HG03520 (cell line): ENCODE measurements at regions not wholly inside any gene's neighbourhood (a gene's known extent, or its start where the extent isn't known, plus 50 kb on each side); places are given as distances from the start of the nearest gene placed in this dataset.

Source experiments
- ATAC-seq: cut with Tn5 transposase; IDR thresholded peaks from one replicate; pipeline ENCODE4 v1.9.1; 2021; ENCODE audit warnings: mild to moderate bottlenecking, moderate library complexity; ENCODE audit not compliant: unreplicated experiment

- no peak for ATAC-seq
These were observed 1408.4 kb upstream of the TMEM132C start for GRCh38 chr12:126858560-126858959.

- ATAC-seq: no peak
These were observed 1406.8 kb upstream of the TMEM132C start for GRCh38 chr12:126860210-126860609.

DNA sequence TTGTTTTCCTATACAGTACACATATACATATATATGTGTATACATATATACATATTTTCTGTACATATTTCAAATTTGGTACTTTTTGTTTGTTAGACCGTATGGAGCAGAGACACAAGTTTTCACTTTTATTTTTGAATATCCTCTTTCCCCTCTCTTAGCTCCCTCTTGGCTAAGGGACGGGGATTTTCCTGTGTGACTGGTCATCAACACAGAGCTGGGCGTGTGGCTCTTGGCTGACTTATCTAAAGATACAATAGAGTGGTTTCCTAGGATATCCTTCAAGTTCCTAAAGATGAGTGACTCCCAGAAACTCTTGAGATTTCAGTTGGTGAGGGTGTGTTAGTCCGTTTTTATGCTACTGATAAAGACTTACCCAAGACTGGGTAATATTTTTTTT is 1404.5 kb upstream of the TMEM132C start:
- ATAC-seq: no peak

DNA sequence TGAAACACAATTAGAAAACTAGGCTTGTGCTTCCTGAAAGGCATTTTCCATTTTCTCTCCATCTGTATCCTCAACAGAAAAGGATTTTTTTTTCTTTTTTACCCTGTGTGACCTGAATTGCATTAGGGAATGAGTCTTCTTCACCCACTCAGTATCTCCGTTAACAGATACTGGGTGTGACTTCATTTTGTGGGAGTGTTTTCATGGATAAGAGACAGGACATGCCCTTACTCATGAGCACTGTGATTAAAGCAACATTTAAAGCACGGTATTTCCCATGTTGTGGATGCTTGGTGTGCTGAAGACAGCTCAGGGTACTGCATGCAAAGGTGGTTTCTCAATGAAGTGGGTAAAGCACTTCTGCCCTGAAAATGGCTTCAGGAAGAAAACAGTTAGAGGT is 1397.3 kb upstream of the TMEM132C start:
- ATAC-seq: no peak

GRCh38 chr12:126873701-126874100 is 1393.3 kb upstream of the TMEM132C start:
- no peak for ATAC-seq

DNA sequence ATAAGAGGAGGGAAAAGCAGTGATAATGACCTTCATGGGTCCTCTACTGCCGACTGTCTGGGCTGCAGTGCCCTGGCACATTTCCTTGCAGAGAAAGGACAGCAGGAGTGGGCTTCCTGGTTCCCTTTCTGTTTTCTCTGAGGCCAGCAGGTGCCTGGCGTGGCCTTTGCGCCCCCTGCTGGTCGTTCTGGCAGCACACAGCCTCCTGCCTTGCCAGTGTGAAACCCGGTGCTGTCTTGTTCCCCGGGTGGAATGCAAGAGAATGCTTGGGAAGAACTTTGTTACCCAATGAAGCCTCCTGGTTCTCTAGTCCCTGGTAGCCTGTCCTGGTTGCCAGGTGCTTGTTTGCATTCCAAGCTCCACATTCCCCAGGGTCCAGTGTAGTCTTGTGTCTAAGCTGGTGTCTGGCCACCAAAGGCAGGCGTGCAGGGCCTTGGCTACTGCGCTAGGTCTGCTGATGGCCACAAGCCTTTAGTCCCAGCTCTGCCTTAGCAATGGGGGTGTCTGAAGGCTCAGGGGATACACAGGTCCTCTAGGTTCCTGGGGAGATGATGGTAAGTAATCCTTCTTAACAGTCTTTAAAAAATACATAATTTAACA is 1392.4 kb upstream of the TMEM132C start:
- ATAC-seq: peak; percentile 88

DNA sequence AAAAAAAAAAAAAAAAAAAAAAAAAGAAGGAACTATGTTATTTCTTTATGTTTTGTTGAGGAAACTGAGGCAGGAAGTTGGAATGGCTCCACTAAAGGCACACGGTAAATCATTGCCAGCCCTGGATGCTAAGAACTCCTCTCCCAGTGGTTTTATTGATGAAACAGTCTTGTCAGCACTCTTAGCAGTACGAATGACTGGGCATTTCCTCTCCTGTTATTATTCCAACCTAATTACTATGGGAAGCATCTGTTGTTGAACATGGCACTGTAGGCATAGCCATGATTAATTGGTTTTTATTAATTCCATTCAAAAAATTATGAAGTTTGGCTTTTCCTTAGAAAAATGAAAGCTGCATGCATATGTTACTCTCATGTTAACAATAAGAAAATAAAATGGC is 1387.1 kb upstream of the TMEM132C start:
- ATAC-seq: no peak

GRCh38 chr12:126883697-126884096 is 1383.3 kb upstream of the TMEM132C start:
- no peak for ATAC-seq

DNA sequence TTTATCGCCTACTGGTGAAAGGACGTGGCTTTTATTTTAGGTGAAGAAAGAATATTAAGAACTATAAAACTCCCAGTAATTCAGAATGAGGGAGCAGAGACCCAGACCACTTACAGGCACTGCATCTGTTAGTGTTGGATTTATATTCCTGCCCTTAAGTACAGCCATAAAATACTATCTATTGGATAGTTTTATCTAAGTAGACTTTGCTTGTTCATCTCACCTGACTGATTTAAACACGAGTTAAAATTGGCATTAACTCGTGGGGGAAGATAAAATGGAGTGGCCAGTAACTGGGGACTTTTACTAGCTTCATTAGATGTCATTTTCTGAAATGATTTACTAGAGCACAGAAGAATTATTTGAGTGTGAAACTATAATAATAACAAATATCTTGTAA is 1377.5 kb upstream of the TMEM132C start:
- ATAC-seq: no peak

DNA sequence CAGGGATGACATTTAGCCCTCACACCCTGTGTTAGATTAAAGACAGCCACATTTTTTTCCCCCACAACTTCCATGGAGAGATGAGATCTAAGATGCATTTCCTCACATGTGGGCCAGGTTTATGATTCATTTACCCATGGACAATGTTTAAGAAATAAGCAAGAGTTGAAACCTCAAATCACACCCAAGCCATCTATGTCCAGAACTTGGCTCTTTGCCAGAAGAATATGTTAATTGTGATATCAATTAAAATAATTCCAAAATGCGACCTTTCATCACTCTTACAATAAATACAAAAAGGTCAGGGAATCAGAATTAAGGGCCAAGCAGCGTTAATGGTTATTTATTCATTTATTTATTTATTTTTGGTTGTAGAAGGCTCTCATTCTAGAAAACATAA is 1376.9 kb upstream of the TMEM132C start:
- ATAC-seq: no peak

DNA sequence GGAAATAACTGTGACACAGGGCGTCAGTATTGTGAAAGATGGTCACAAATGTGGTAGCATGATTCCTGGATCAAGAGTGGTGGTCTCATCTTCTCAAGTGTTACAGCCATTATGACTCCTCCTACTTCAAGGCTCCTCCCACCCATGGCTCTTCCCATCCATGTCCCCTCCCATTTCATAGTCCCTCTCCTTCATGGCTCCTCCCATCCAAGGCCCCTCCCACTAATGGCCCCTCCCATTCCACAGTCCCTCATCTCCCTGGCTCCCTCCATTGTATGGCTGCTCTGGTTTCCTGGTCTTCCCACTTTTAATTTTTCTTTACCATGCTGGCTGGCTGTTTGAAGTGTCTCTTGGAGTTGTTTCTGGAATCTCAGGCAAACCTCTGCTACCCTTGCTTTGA is 1375.2 kb upstream of the TMEM132C start:
- no peak for ATAC-seq

DNA sequence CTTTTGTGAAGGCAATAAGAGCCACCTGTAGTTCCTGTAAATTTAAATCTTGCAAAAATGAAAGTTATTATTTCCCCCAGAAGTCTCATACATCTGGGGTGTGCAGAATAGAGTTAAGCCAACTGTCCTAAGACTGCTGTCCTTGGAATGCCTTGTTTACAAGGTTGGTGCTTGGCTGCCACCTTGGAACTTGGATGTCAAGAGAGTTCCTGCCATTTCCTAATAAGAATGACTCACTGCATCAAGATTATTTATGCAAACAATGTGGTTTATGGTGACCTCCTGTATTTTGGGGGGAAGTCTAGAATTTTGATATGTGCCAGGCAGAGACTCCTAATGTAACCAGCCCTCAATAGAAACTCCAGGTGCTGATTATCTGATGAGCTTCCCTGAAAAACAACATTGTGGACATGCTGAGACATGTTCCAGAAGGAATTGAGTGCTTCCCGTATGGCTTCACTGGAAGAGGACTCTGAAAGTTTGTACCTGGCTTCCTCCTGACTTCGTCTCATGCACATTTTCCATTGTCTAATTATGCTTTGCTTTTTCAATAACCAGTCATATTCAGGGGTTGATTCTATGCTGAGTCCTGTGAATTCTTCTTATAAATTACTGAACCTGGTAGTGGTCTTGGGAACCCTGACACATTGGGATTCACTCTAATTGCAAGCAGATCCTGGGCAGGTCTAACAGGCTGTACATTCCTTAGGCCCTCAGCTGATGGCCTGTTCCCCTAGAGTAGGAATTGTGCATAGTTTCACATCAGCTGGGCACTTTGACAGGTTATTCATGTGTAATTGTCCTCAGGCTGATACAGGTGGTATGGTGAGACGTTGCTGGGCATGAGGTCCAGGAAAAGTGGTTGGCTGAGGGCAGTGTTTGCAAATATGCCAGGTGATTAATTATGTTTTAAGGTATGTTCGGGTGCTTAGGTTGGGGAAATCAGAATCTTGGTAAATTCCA is 1370.7 kb upstream of the TMEM132C start:
- ATAC-seq: no peak

DNA sequence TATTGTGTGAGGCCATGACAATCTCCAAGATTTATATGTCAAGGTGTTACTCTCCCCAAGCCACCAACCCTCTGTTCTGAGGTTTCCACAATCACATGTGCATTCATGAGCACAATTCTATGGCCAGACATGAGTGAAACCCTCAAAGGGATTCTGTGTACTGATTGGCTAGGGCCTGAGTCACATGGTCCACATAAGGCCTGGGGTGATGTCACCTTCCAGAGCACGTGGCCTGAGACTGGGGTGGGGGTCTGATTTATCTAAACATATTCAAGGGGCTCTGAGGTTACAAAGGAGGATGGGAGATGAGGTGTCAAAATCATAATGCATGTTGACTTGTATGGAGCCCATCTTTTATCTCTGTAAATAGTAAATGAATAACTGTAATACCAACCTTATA is 1369.9 kb upstream of the TMEM132C start:
- no peak for ATAC-seq

DNA sequence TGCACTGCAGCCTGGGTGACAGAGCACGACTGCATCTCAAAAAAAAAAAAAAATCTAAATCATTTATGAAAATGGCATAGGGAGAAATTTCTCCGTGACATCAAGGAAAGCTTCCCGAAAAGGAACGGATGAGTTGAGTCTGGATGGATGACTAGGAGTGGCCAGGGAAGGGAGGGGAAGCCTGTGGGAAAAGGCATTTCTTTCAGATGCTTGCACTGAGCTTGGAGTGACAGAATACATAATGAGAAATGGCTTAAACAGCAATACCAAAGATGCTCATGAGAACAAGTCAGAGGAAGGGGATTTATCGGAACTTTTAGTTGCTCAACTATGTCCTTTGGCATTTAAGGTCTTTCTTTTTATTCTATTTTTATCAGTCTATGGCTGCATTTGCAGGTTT is 1369.2 kb upstream of the TMEM132C start:
- no peak for ATAC-seq

DNA sequence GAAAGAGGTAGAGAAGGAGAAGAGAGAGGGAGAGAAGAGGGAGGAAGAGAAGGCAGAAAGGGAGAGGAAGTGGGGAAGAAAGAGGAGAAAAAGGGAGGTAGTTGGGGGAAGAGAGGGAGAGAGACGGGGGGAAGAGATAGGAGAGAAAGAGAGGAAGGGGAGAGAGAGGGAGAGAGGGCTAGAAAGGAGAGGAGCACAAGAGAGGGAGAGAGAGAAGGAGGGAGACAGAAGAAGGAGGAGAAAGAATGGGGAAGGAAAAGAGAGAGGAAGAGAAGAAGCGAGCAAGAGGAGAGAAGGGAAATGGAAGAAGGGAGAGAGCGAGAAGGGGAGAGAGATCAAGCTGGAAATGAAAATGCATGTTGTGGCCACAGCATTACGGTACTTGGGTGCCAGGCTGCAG is 1368.4 kb upstream of the TMEM132C start:
- no peak for ATAC-seq

GRCh38 chr12:126899926-126900792 is 1366.8 kb upstream of the TMEM132C start:
- ATAC-seq: no peak

- no peak for ATAC-seq
These were observed 1363.7 kb upstream of the TMEM132C start for GRCh38 chr12:126903027-126903876.

GRCh38 chr12:126905752-126906151 is 1361.2 kb upstream of the TMEM132C start:
- no peak for ATAC-seq

GRCh38 chr12:126907900-126908764 is 1358.8 kb upstream of the TMEM132C start:
- ATAC-seq: no peak

GRCh38 chr12:126908765-126909142 is 1358.2 kb upstream of the TMEM132C start:
- no peak for ATAC-seq
